H9 (cell line): ENCODE measurements at regions not wholly inside any gene's neighbourhood (a gene's known extent, or its start where the extent isn't known, plus 50 kb on each side); places are given as distances from the start of the nearest gene placed in this dataset.

Source experiments
- DNase-seq: peaks from one replicate; pipeline ENCODE4 v3.0.0-alpha.2; 2017
- H2AFZ ChIP-seq: one replicate; pipeline ENCODE4 v1.6.1; 2013; ENCODE audit warnings: mild to moderate bottlenecking, low read length, control low read depth, moderate library complexity
- H2AK5ac ChIP-seq: 2 replicates; pipeline ENCODE4 v1.6.1; 2013; ENCODE audit warnings: low read length, control low read depth, mixed read lengths; ENCODE audit not compliant: insufficient read length
- H2BK120ac ChIP-seq: one replicate; pipeline ENCODE4 v1.6.1; 2013; ENCODE audit warnings: low read depth, mild to moderate bottlenecking, low read length, control low read depth, inconsistent platforms; ENCODE audit not compliant: poor library complexity, severe bottlenecking
- H2BK12ac ChIP-seq: 2 replicates; pipeline ENCODE4 v1.6.1; 2013; ENCODE audit warnings: low read length, control low read depth, mixed read lengths, low read depth; ENCODE audit not compliant: insufficient read length
- H2BK15ac ChIP-seq: 2 replicates; pipeline ENCODE4 v1.6.1; 2013; ENCODE audit warnings: low read depth, low read length, control low read depth
- H2BK20ac ChIP-seq: one replicate; pipeline ENCODE4 v1.6.1; 2013; ENCODE audit warnings: low read depth, mild to moderate bottlenecking, low read length, control low read depth, inconsistent platforms; ENCODE audit not compliant: poor library complexity, severe bottlenecking
- H2BK5ac ChIP-seq: 2 replicates; pipeline ENCODE4 v1.6.1; 2013; ENCODE audit warnings: low read length, control low read depth, mixed read lengths; ENCODE audit not compliant: insufficient read length
- H3K14ac ChIP-seq: 2 replicates; pipeline ENCODE4 v1.6.1; 2013; ENCODE audit warnings: low read length, control low read depth; ENCODE audit not compliant: insufficient read depth
- H3K18ac ChIP-seq: 2 replicates; pipeline ENCODE4 v1.6.1; 2013; ENCODE audit warnings: low read depth, mild to moderate bottlenecking, mixed read lengths, low read length, control low read depth; ENCODE audit not compliant: insufficient read length
- H3K23ac ChIP-seq: 2 replicates; pipeline ENCODE4 v1.6.1; 2013; ENCODE audit warnings: low read length, control low read depth, mixed read lengths, low read depth; ENCODE audit not compliant: insufficient read length
- H3K23me2 ChIP-seq: 2 replicates; pipeline ENCODE4 v1.6.1; 2013; ENCODE audit warnings: low read depth, mild to moderate bottlenecking, mixed read lengths, low read length, control low read depth; ENCODE audit not compliant: insufficient read length, poor library complexity, severe bottlenecking
- H3K27ac ChIP-seq: 2 replicates; pipeline ENCODE4 v1.5.1; 2013; ENCODE audit warnings: low read length, control low read depth, mixed read lengths, low read depth; ENCODE audit not compliant: insufficient read length
- H3K27me3 ChIP-seq: 2 replicates; pipeline ENCODE4 v1.6.1; 2013; ENCODE audit warnings: low read length, control low read depth, inconsistent platforms; ENCODE audit not compliant: insufficient read depth
- H3K4ac ChIP-seq: 2 replicates; pipeline ENCODE4 v1.6.1; 2013; ENCODE audit warnings: low read depth, mild to moderate bottlenecking, control low read depth, inconsistent platforms, low read length, moderate library complexity
- H3K4me1 ChIP-seq: 2 replicates; pipeline ENCODE4 v1.6.1; 2013; ENCODE audit warnings: low read length, control low read depth, inconsistent platforms; ENCODE audit not compliant: insufficient read depth
- H3K4me2 ChIP-seq: 2 replicates; pipeline ENCODE4 v1.6.1; 2013; ENCODE audit warnings: low read length, control low read depth, mixed read lengths; ENCODE audit not compliant: insufficient read length, insufficient read depth
- H3K56ac ChIP-seq: 2 replicates; pipeline ENCODE4 v1.6.1; 2013; ENCODE audit warnings: low read depth, mild to moderate bottlenecking, mixed read lengths, low read length, control low read depth; ENCODE audit not compliant: insufficient read length
- H3K79me1 ChIP-seq: 2 replicates; pipeline ENCODE4 v1.6.1; 2013; ENCODE audit warnings: low read depth, mild to moderate bottlenecking, moderate library complexity, low read length, control low read depth, inconsistent platforms; ENCODE audit not compliant: insufficient read depth, poor library complexity, severe bottlenecking
- H3K79me2 ChIP-seq: 2 replicates; pipeline ENCODE4 v1.6.1; 2013; ENCODE audit warnings: low read length, control low read depth, inconsistent platforms; ENCODE audit not compliant: insufficient read depth
- H3K9ac ChIP-seq: 2 replicates; pipeline ENCODE4 v1.6.1; 2013; ENCODE audit warnings: low read length, control low read depth, mixed read lengths; ENCODE audit not compliant: insufficient read length; ENCODE audit errors: extremely low read depth
- H3K9me3 ChIP-seq: one replicate; pipeline ENCODE4 v1.6.1; 2013; ENCODE audit warnings: low read depth, low read length, inconsistent platforms; ENCODE audit not compliant: control insufficient read depth
- H3T11ph ChIP-seq: one replicate; pipeline ENCODE4 v1.6.1; 2013; ENCODE audit warnings: mild to moderate bottlenecking, low read length, control low read depth, inconsistent platforms
- H4K20me1 ChIP-seq: one replicate; pipeline ENCODE4 v1.6.1; 2013; ENCODE audit not compliant: control insufficient read depth, insufficient read length, insufficient read depth
- H4K5ac ChIP-seq: 2 replicates; pipeline ENCODE4 v1.6.1; 2013; ENCODE audit warnings: low read depth, mild to moderate bottlenecking, mixed read lengths, low read length, control low read depth; ENCODE audit not compliant: insufficient read length
- H4K8ac ChIP-seq: replicated peaks from 2 replicates; pipeline ENCODE4 v1.6.1; 2013; ENCODE audit warnings: low read length, control low read depth, mixed read lengths, low read depth; ENCODE audit not compliant: insufficient read length
- H4K91ac ChIP-seq: 2 replicates; pipeline ENCODE4 v1.6.1; 2013; ENCODE audit warnings: low read depth, mild to moderate bottlenecking, moderate library complexity, mixed read lengths, low read length, control low read depth; ENCODE audit not compliant: insufficient read length
- H3K27ac Mint-ChIP-seq, 3 experiments: 2 replicates in 2 of 3; 3 replicates in 1 of 3; pipeline ENCODE4 v1.8.0; 2020 to 2021; ENCODE audit warnings: mixed read lengths in 3 of 3, mild to moderate bottlenecking in 1 of 3, moderate library complexity in 1 of 3
- H3K27me3 Mint-ChIP-seq: 2 replicates; pipeline ENCODE4 v1.8.0; 2021; ENCODE audit warnings: low read depth, mild to moderate bottlenecking, moderate library complexity, mixed read lengths
- H3K36me3 Mint-ChIP-seq, 3 experiments: 2 replicates in 2 of 3; 3 replicates in 1 of 3; pipeline ENCODE4 v1.8.0; 2020 to 2021; ENCODE audit warnings: low read depth in 3 of 3, mixed read lengths in 3 of 3; ENCODE audit not compliant: insufficient read depth in 1 of 3
- H3K4me1 Mint-ChIP-seq, 2 experiments: 2 replicates each; pipeline ENCODE4 v1.8.0; 2020; ENCODE audit warnings: mixed read lengths in 2 of 2
- H3K4me3 Mint-ChIP-seq, 2 experiments: 2 replicates in 1 of 2; 3 replicates in 1 of 2; pipeline ENCODE4 v1.8.0; 2020 to 2021; ENCODE audit warnings: mild to moderate bottlenecking in 2 of 2, mixed read lengths in 2 of 2, moderate library complexity in 1 of 2
- H3K9me3 Mint-ChIP-seq, 2 experiments: 2 replicates in 1 of 2; 3 replicates in 1 of 2; pipeline ENCODE4 v1.8.0; 2020; ENCODE audit warnings: mild to moderate bottlenecking in 2 of 2, mixed read lengths in 2 of 2, moderate library complexity in 1 of 2
- WGBS: extraction: QIAGEN DNeasy Blood & Tissue Kit; methylation state at CpG from one replicate; pipeline ENCODE4 v1.1.7; 2013; ENCODE audit warnings: missing lambda C conversion rate, low lambda C conversion rate, mixed read lengths; ENCODE audit not compliant: insufficient read length; ENCODE audit errors: extremely low coverage; 5-methylcytosine and 5-hydroxymethylcytosine counted together
- TF ChIP-seq, protein P1 (sequence below): fragments of 200-600 bp; sonication (generic); conservative IDR thresholded peaks from 3 replicates; pipeline ENCODE4 v1.8.0; 2021; ENCODE audit warnings: antibody characterized with exemption, mild to moderate bottlenecking

DNA sequence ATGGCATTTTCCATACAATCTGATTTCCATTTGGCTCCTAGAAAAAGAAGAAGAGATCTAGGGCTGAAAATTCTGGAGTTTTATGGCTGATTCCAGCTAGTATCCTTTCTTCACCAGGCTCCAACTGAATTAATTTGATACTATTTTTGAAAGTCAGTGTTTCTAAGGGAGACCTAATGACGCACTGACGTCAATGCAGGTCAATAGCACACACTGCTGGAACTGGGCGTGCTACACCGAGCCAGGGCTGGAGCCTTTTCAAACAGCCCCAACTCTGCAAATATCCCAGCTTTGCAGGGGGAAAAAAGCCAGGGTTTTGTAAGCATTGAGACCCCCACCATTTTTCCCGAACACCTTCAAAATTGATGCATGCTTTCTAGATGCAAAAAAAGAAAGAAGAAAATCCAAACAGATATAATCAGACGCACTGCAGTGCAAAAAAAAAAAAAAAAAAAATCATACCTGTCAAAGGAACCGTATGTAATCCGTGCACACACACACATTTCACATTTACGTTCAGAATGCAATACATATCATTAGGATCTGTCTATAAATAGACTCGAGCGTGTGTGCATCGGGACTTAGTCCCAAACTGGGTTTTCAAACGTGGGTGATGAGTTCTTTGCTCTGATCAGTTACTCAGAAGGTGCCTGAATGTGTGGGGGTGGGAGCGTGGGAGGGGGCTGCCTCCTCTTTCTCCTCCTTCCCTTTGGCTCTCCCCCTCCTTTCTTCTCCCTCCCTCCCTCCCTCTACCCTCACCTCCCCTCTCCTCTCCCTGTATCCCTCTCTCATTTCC lies 124.5 kb upstream of the HSD17B12 start:
- H3K9me3 Mint-ChIP-seq: no peaks in the 10 kb centered on the region; a peak in 1 of 5 replicates
- DNase-seq: no peak
- Histone ChIP-seq H3K14ac (no peak overlapping the region), H3K27ac (no peak overlapping the region), H3K4me2 (peak overlapping the region; percentile 43), H3K9ac (no peak overlapping the region), H3K23me2 (peaks cover 18% of the 10 kb centered on the region), H2BK15ac (no peak overlapping the region), H4K20me1 (no peaks in the 10 kb centered on the region), H3K79me2 (no peaks in the 10 kb centered on the region), H3K56ac (no peak overlapping the region), H4K91ac (no peak overlapping the region), H4K5ac (no peak overlapping the region), H3K23ac (no peak overlapping the region), H3K4me1 (peaks cover 14% of the 10 kb centered on the region), H3K18ac (no peak overlapping the region), H3T11ph (no peak overlapping the region), H2BK5ac (no peak overlapping the region), H3K9me3 (no peaks in the 10 kb centered on the region), H2AK5ac (no peak overlapping the region), H2BK120ac (no peak overlapping the region), H2BK20ac (no peak overlapping the region), H4K8ac (no peak overlapping the region), H3K4ac (no peak overlapping the region), H2AFZ (no peak overlapping the region), H3K79me1 (no peaks in the 10 kb centered on the region), H3K27me3 (no peaks in the 10 kb centered on the region; the same call in 1 of the 2 replicates), H2BK12ac (no peak overlapping the region)
- no CpG with 5 or more reads among the region's 14 CpGs for WGBS
- peaks cover 48% of the 10 kb centered on the region for H3K27me3 Mint-ChIP-seq
- H3K4me1 Mint-ChIP-seq: peaks cover 55 to 65% of the 10 kb centered on the region in 2 experiments
- peak overlapping the region in 1 of 3 experiments; percentile 36; a peak in 1 of 7 replicates for H3K27ac Mint-ChIP-seq
- no peaks in the 10 kb centered on the region; a peak in 1 of 7 replicates for H3K36me3 Mint-ChIP-seq
- TF ChIP-seq, protein P1, sequence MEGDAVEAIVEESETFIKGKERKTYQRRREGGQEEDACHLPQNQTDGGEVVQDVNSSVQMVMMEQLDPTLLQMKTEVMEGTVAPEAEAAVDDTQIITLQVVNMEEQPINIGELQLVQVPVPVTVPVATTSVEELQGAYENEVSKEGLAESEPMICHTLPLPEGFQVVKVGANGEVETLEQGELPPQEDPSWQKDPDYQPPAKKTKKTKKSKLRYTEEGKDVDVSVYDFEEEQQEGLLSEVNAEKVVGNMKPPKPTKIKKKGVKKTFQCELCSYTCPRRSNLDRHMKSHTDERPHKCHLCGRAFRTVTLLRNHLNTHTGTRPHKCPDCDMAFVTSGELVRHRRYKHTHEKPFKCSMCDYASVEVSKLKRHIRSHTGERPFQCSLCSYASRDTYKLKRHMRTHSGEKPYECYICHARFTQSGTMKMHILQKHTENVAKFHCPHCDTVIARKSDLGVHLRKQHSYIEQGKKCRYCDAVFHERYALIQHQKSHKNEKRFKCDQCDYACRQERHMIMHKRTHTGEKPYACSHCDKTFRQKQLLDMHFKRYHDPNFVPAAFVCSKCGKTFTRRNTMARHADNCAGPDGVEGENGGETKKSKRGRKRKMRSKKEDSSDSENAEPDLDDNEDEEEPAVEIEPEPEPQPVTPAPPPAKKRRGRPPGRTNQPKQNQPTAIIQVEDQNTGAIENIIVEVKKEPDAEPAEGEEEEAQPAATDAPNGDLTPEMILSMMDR: no peak
- H3K4me3 Mint-ChIP-seq: peak overlapping the region; percentile 63 to 76
